GM12872 (cell line): ENCODE measurements at regions not wholly inside any gene's neighbourhood (a gene's known extent, or its start where the extent isn't known, plus 50 kb on each side); places are given as distances from the start of the nearest gene placed in this dataset.

ENCODE experiments used
- TF ChIP-seq, protein P1 (sequence below): IDR thresholded peaks from 3 replicates; pipeline ENCODE4 v1.5.1; 2011; ENCODE audit warnings: low read depth, mild to moderate bottlenecking, low read length, moderate library complexity; ENCODE audit not compliant: insufficient read depth

DNA sequence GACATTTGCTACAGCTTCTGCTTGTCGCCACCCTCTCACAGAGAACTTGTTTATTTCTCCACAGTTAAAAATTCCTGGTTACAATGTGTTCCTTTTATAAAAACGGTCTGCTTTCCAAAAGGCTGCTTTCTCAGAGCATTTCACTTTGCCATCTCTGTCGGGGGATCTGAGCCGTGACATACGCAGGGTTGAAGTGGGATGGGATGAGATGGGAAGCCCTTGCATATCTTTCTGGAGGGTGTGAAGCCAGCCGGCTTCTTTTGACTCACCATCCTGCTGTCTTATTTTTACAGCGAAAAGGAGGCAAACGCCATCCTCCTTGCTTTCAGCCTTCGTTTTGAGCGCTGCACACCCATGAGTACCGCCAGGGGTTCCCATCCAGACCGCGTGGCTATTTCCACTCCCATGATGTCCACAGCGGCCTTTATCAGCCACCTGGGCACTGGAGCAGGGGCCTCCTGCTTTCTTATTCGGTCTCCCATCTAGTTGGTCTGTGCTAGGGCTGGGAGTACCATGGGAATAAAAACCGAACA is 99.8 kb upstream of the GATB start:
- TF ChIP-seq, protein P1, sequence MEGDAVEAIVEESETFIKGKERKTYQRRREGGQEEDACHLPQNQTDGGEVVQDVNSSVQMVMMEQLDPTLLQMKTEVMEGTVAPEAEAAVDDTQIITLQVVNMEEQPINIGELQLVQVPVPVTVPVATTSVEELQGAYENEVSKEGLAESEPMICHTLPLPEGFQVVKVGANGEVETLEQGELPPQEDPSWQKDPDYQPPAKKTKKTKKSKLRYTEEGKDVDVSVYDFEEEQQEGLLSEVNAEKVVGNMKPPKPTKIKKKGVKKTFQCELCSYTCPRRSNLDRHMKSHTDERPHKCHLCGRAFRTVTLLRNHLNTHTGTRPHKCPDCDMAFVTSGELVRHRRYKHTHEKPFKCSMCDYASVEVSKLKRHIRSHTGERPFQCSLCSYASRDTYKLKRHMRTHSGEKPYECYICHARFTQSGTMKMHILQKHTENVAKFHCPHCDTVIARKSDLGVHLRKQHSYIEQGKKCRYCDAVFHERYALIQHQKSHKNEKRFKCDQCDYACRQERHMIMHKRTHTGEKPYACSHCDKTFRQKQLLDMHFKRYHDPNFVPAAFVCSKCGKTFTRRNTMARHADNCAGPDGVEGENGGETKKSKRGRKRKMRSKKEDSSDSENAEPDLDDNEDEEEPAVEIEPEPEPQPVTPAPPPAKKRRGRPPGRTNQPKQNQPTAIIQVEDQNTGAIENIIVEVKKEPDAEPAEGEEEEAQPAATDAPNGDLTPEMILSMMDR: no peak

DNA sequence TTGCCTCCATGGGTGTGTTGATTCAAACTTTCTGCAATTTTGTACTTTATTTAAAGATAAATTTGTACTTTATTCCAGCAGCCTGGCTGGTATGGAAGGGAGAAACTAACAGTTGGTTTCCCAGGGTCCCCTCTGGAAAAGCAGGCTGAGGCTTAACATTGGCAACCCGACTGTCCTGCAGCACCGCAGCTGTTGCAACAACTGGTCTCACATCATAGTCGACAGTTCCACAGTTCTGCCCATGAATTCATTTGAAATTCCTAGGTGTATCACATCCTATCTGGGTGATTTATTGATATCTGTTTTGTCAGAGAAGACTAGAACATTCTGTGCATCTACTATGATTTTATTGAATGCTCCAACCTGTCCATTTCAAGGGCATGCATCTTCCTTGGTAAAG is 98.8 kb upstream of the GATB start:
- TF ChIP-seq, protein P1: no peak

DNA sequence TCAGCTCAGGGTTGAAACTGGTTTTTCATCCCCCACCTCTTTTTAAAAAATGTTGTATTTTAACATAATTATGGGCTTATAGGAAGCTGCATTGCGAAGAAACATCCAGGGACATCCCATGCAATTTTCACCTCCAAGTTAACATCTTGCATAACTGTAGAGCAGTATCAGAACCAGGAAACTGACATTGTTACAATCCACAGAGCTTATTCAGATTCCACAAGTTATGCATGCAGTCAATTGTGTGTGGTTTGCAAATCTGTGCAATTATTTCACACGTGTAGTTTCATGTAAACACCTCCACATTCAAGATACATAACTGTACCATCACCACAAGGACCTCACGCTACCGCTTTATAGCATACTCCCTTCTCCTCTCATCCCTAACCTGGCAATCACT is 97.5 kb upstream of the GATB start:
- TF ChIP-seq, protein P1: no peak

DNA sequence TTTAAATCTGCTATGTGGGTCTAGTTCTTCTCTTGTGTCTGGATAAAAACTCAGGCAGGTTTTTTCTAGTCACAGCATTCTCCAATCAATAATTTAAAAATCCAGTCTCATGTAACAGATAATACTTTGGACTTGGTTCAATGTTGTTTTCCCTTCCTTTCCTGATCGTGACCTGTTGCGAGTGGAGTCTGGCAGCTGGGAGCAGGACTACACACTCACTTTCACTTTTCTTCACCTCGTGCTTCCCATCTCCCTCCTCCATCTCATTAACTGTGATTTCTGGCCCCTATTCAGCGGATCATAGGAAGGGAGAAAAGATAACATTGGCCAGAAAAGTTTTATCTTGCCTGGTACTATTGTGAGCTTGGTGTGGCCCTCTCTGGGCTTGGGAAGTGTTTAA is 96.6 kb upstream of the GATB start:
- TF ChIP-seq, protein P1: no peak

DNA sequence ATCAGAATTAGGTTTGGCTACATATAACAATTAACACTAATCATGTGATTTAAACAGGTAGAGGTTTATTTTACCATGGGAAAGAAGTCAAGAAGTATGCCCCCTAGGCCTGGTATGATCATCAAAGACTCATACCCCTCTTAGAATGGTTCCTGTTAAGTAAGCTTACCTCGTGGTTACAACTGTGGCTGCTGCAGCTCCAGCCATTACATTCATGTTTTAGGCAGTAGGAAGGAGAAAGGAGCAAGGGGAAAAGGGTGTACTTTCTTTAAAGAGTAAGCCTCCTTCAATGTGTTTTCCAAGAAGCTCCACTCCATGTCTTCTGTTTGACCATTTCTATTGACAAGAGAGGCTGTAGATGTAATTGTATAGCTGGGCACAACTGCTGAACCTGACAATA is 94.9 kb upstream of the GATB start:
- TF ChIP-seq, protein P1: no peak

DNA sequence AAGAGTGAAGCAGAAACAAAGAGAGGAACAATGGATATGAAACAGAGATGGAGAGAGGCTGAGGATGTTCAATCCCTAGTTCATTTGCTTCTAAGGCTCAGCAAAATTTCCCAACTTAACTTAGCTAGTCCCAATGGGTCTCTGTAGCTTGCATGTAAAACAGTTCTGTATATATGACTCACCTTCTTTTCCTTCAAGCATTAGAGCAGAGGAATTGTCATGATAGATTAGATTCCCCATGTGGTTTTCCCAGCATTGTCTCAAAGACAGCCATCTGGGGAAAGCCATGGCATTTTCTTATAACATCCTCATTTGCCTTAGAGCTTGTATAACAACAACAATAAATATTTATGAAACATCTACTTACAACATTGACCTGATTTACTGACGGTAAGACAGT is 93.9 kb upstream of the GATB start:
- TF ChIP-seq, protein P1: no peak

DNA sequence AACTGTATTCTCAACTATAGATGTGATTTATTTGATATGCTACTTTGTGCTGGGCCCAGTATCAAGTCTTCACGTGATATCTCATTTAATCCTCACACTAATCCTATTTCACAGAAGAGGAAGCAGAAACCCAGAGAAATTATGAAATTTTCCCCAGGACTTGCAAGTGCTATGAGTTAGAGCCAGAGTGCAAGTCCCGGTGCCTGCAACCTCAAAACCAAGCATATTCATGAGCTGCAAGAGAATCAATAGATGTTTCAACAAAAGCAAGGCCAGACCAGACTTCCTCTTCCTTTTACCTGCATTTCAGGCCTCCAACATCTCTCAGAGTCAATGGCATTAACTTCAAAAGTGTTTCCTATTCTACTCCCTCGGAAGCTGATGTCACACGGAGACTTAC is 92.2 kb upstream of the GATB start:
- TF ChIP-seq, protein P1: no peak
